ENCODE measurements at regions not wholly inside any gene's neighbourhood (a gene's known extent, or its start where the extent isn't known, plus 50 kb on each side); places are given as distances from the start of the nearest gene placed in this dataset.

DNA sequence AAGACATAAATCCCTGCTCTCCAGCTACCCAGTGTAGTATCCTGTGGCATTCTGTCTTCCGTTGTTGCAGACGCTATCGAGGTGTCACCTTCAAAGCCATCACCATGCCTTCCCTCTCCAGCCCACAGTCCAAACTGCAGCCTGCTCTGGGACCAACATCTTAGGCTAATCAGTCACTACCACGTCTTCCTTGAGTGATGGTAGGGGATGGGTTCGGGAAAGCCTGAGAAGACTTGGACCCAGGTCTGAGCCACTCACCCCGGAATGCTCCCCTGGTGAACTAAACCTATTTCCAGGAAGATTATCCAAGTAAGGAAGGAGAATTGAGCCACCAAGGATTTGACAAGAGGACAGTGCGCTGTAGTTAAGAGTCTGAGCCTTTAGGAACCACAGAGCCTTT lies 52.9 kb upstream of the IRX1 start:
- Histone ChIP-seq H3K9me3 (ENCODE audit: control insufficient read depth, insufficient read depth, low read length) (no peaks in the 10 kb centered on the region), H3K4me1 (ENCODE audit: control insufficient read depth, insufficient read depth, low read length) (no peaks in the 10 kb centered on the region), H3K27ac (ENCODE audit: low read length) (no peak overlapping the region), H3K36me3 (ENCODE audit: control insufficient read depth, insufficient read depth, low read length) (no peaks in the 10 kb centered on the region), H3K27me3 (ENCODE audit: control insufficient read depth, insufficient read depth, low read length) (no peaks in the 10 kb centered on the region), H3K4me3 (ENCODE audit: low read length) (no peak overlapping the region)
- no peak for DNase-seq (ENCODE audit: low read depth, low spot score)
- WGBS (ENCODE audit: insufficient coverage, insufficient read length) = no CpG with 5 or more reads among the region's 7 CpGs

DNA sequence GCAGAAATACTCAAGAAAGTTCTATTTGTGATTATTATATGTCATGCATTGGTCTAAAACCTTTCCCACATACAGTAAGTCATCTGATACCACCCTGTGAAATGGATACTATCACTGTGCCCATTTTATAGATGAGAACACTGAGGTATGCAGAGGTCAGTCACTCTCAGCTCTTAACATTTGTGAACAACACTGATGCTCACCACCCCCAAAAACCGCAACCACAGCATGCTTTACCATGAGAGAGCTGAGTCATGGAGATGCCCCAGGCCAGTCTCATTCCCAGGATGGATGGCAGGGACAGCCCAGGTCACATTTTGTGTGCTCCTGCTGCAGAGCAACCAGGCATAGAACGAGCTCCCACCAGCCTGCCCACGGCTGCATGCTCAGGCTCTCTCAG lies 53.5 kb upstream of the IRX1 start:
- no peak overlapping the region for H3K4me3 ChIP-seq (ENCODE audit: low read length)
- no CpG with 5 or more reads among the region's 3 CpGs for WGBS (ENCODE audit: insufficient coverage, insufficient read length)
- no peak for DNase-seq (ENCODE audit: low read depth, low spot score)
- no peaks in the 10 kb centered on the region for H3K9me3 ChIP-seq (ENCODE audit: control insufficient read depth, insufficient read depth, low read length)
- no peaks in the 10 kb centered on the region for H3K27me3 ChIP-seq (ENCODE audit: control insufficient read depth, insufficient read depth, low read length)
- no peaks in the 10 kb centered on the region for H3K4me1 ChIP-seq (ENCODE audit: control insufficient read depth, insufficient read depth, low read length)
- H3K27ac ChIP-seq (ENCODE audit: low read length) = no peak overlapping the region
- no peaks in the 10 kb centered on the region for H3K36me3 ChIP-seq (ENCODE audit: control insufficient read depth, insufficient read depth, low read length)

DNA sequence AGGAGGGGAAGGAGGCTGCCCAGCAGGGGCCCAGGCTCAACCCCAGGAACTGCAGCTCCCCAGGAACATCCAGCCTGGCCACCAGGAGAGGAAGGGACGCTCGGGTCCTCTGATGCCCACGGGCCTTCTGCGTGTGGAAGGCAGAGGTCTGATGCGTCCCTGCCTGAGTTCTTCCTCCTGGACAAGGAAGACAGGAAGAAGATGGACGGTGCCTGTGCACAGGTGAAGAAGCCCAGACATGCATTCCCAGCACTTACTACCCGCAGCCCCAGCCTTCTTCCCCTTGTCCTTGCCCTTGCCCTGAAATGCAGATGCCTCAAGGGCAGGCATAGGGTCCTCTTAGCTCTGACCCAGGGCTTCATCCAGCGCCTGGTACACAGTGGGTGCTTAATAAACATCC lies 56.7 kb upstream of the IRX1 start:
- WGBS (ENCODE audit: insufficient coverage, insufficient read length) = no CpG with 5 or more reads among the region's 8 CpGs
- H3K27me3 ChIP-seq (ENCODE audit: control insufficient read depth, insufficient read depth, low read length) = no peaks in the 10 kb centered on the region

DNA sequence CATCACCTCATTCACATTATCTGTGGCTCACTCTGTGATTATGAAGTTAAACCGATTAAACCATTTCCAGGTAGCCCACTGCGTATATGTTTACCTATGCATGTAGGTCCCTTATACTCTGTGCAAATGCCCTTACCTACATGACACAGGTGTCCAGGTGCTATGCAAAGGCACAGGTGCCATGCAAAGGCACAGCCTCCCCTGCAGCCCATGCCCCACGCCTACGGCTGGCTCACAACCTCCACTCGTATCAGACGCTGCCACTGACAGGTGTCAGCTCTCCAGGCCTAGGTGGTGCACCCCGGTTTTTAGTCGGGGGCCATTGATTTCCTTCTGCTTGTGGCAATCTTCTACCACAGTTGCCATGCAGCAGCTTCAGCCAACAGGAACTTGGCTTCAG lies 57.7 kb upstream of the IRX1 start:
- Histone ChIP-seq H3K36me3 (ENCODE audit: control insufficient read depth, insufficient read depth, low read length) (no peaks in the 10 kb centered on the region), H3K4me1 (ENCODE audit: control insufficient read depth, insufficient read depth, low read length) (no peaks in the 10 kb centered on the region), H3K27ac (ENCODE audit: low read length) (no peak overlapping the region), H3K4me3 (ENCODE audit: low read length) (no peak overlapping the region), H3K27me3 (ENCODE audit: control insufficient read depth, insufficient read depth, low read length) (no peaks in the 10 kb centered on the region), H3K9me3 (ENCODE audit: control insufficient read depth, insufficient read depth, low read length) (no peaks in the 10 kb centered on the region)
- no peak for DNase-seq (ENCODE audit: low read depth, low spot score)
- WGBS (ENCODE audit: insufficient coverage, insufficient read length) = no CpG with 5 or more reads among the region's 8 CpGs

More for the DNA sequence above, 56.7 kb upstream of the IRX1 start:
- H3K4me3 ChIP-seq (ENCODE audit: low read length) = no peak overlapping the region
- no peak overlapping the region for H3K27ac ChIP-seq (ENCODE audit: low read length)
- no peak for DNase-seq (ENCODE audit: low read depth, low spot score)
- no peaks in the 10 kb centered on the region for H3K36me3 ChIP-seq (ENCODE audit: control insufficient read depth, insufficient read depth, low read length)
- no peaks in the 10 kb centered on the region for H3K9me3 ChIP-seq (ENCODE audit: control insufficient read depth, insufficient read depth, low read length)
- no peaks in the 10 kb centered on the region for H3K4me1 ChIP-seq (ENCODE audit: control insufficient read depth, insufficient read depth, low read length)

DNA sequence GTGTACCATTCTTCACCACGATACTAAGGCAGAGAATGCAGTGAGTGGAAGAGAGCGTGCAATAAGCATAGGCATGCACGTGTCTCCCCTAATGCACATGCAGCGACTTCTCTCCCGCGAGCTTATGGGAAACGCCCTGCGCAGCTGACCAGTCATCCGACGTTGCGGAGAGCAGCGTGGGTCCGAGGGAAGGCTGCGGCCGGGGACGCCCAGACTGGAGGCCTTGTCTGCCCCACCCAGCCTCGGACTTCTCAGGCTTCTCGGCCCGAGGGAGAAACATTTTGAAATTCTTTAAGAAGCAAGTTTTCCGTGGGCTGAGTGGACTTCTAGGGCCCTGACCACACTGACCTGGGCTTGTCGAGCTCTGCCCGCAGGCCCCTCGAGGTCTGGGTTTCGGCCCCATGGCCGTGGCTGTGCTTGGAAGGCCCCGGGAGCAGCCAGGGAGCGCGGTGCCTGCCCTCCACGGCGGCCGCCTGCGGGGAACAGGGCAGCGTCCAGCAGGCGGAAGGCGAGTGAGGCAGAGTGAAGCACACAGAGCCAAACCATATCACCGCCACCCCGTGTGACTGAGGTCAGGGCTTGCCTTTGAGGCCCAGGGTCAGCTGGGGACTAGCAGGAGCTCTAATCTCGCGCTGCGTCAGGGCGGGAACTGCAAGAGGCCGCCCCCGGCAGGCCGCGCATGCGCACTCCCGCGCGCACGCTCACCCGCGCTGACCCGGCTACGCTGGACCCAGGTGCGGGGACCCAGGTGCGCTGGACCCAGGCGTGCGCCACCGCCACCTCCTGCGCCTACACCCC lies 60.0 kb upstream of the IRX1 start:
- Histone ChIP-seq H3K27me3 (ENCODE audit: control insufficient read depth, insufficient read depth, low read length) (no peaks in the 10 kb centered on the region), H3K36me3 (ENCODE audit: control insufficient read depth, insufficient read depth, low read length) (no peaks in the 10 kb centered on the region), H3K27ac (ENCODE audit: low read length) (no peak overlapping the region), H3K4me1 (ENCODE audit: control insufficient read depth, insufficient read depth, low read length) (peaks cover 3% of the 10 kb centered on the region; the same call in 1 of the 2 replicates), H3K4me3 (ENCODE audit: low read length) (no peak overlapping the region), H3K9me3 (ENCODE audit: control insufficient read depth, insufficient read depth, low read length) (no peaks in the 10 kb centered on the region)
- DNase-seq (ENCODE audit: low read depth, low spot score) = no peak
- WGBS (ENCODE audit: insufficient coverage, insufficient read length) = no CpG with 5 or more reads among the region's 60 CpGs

DNA sequence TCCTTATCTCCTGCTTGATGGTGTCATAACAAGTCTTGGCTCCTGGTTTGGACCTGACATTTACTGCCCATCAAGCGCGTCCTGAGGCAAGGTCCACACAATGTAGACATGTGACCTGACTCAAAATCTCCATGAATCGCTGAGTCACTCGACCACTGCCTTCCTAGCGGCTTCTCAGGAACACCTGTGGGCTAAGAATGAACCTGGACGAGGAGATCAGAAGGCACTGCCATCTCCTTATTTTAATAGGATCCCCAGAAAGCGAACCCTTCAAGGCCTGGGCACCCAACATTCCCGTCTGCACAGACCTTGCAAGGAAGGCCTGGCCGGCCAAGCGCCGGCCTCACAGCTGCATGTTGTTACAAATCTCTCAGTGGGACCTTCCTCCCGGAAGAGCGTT lies 60.6 kb upstream of the IRX1 start:
- Histone ChIP-seq H3K4me3 (ENCODE audit: low read length) (no peak overlapping the region), H3K9me3 (ENCODE audit: control insufficient read depth, insufficient read depth, low read length) (no peaks in the 10 kb centered on the region)
- no peak for DNase-seq (ENCODE audit: low read depth, low spot score)

DNA sequence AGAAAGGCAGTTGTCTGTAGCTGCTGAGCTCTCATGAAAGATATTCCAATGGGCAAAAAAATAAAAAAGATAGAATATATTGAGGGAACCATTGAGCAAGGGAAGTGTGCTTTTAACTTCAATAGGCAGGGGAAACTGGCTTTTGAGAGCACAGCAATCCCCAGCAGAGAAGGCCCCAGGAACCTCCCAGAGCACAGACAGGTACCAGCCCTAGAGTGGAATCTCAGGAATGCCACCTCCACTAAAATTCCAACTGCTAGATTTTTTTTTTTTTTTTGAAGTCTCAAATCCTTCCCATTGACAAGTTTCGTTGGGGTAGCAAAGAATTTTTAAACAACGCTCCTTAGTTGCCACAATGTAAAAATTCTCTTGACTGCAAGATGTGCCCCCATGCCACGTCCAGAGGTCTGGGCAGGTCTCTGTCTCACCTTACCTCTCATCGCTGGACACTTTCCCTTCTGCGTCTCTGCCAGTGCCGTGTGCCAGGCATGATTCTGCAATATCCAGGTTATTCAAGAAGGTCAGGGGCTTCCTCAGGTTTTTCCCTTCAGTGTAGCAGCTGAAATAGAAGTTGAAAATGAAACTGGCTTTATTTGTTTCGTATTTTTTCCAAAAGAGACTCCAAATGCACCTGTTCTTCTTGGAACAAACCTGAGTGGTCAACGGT lies 64.2 kb upstream of the IRX1 start:
- Histone ChIP-seq H3K27ac (ENCODE audit: low read length) (no peak overlapping the region), H3K27me3 (ENCODE audit: control insufficient read depth, insufficient read depth, low read length) (no peaks in the 10 kb centered on the region), H3K4me1 (ENCODE audit: control insufficient read depth, insufficient read depth, low read length) (peaks cover 5% of the 10 kb centered on the region; the same call in 1 of the 2 replicates), H3K36me3 (ENCODE audit: control insufficient read depth, insufficient read depth, low read length) (no peaks in the 10 kb centered on the region), H3K4me3 (ENCODE audit: low read length) (no peak overlapping the region), H3K9me3 (ENCODE audit: control insufficient read depth, insufficient read depth, low read length) (no peaks in the 10 kb centered on the region)
- no CpG with 5 or more reads among the region's 8 CpGs for WGBS (ENCODE audit: insufficient coverage, insufficient read length)
- DNase-seq (ENCODE audit: low read depth, low spot score) = peak; percentile 35

More for the DNA sequence above, 60.6 kb upstream of the IRX1 start:
- H3K27ac ChIP-seq (ENCODE audit: low read length) = no peak overlapping the region
- no CpG with 5 or more reads among the region's 13 CpGs for WGBS (ENCODE audit: insufficient coverage, insufficient read length)
- H3K27me3 ChIP-seq (ENCODE audit: control insufficient read depth, insufficient read depth, low read length) = no peaks in the 10 kb centered on the region
- peaks cover 5% of the 10 kb centered on the region; the same call in 1 of the 2 replicates for H3K4me1 ChIP-seq (ENCODE audit: control insufficient read depth, insufficient read depth, low read length)
- no peaks in the 10 kb centered on the region for H3K36me3 ChIP-seq (ENCODE audit: control insufficient read depth, insufficient read depth, low read length)

DNA sequence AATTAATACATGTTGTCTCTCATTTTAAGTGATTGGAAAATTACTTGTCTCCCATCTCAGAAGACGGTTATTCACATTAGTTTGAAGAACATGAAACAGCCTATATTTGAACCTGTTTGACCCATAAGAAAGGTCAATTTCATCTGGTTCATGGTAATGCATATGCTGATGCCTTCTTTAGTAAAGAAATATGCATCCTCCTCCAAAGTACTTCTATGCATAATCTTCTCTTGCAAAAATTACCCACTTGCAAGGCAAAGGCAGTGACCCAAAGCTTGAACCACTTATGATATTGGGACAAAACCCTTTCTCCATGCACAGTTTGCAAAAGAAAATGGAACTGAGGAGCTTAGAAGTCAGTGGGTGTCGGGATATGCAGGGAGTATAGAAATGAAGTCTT lies 65.4 kb upstream of the IRX1 start:
- Histone ChIP-seq H3K27ac (ENCODE audit: low read length) (no peak overlapping the region), H3K4me3 (ENCODE audit: low read length) (no peak overlapping the region), H3K27me3 (ENCODE audit: control insufficient read depth, insufficient read depth, low read length) (no peaks in the 10 kb centered on the region), H3K4me1 (ENCODE audit: control insufficient read depth, insufficient read depth, low read length) (peaks cover 5% of the 10 kb centered on the region; the same call in 1 of the 2 replicates), H3K36me3 (ENCODE audit: control insufficient read depth, insufficient read depth, low read length) (no peaks in the 10 kb centered on the region), H3K9me3 (ENCODE audit: control insufficient read depth, insufficient read depth, low read length) (no peaks in the 10 kb centered on the region)
- no CpG with 5 or more reads among the region's 2 CpGs for WGBS (ENCODE audit: insufficient coverage, insufficient read length)
- no peak for DNase-seq (ENCODE audit: low read depth, low spot score)

DNA sequence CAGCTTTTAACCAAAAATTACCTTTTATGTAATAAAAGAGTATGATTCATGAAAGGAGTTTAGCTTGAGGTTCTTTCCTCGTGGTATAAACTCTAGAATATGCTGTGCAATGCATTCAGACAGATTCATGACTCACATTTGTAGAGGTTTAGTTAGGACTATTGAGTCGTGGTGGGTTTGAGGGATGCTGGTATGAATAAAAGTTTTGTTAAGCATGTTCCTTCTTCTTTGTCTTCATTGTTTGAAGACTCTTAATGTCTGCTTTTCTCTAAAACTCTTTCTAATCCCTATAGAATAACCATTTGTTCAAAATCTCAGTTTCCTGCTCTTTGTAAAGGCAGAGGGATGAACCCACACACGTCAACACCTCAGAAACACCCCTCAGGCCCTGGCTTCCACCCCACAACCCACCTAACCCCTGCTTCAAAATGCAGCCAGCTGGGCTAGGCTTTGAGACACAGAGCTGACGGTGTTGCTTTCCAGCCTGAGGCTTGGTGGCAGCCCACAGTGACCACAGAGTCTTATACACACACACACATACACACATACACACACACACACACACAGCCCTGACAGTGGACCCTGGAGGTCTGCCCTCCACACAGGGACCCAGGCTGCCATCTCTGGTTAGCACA lies 69.0 kb upstream of the IRX1 start:
- Histone ChIP-seq H3K27ac (ENCODE audit: low read length) (no peak overlapping the region), H3K4me1 (ENCODE audit: control insufficient read depth, insufficient read depth, low read length) (peaks cover 4% of the 10 kb centered on the region; the same call in 1 of the 2 replicates), H3K36me3 (ENCODE audit: control insufficient read depth, insufficient read depth, low read length) (no peaks in the 10 kb centered on the region), H3K4me3 (ENCODE audit: low read length) (no peak overlapping the region), H3K27me3 (ENCODE audit: control insufficient read depth, insufficient read depth, low read length) (no peaks in the 10 kb centered on the region), H3K9me3 (ENCODE audit: control insufficient read depth, insufficient read depth, low read length) (no peaks in the 10 kb centered on the region)
- WGBS (ENCODE audit: insufficient coverage, insufficient read length) = no CpG with 5 or more reads among the region's 4 CpGs
- DNase-seq (ENCODE audit: low read depth, low spot score) = no peak

DNA sequence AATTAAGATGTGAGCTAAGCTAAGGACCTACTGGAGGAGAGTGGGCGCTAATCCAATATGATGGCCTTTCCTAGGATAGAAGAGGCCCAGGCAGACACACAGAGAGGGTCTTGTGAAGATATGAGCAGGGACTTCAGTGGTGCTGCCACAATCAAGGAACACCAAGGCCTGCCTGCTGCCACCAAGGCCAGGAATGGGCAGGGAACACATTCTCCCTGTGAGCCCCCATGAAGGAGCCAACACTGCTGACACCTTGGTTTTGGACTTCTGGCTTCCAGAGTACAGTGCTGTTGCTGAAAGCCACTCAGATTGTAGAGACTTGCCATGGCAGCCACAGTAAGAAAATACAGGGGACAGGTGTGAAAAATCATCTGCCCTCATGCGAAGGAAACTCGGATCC lies 73.1 kb upstream of the IRX1 start:
- WGBS (ENCODE audit: insufficient coverage, insufficient read length) = no CpG with 5 or more reads among the region's 3 CpGs
- H3K27me3 ChIP-seq (ENCODE audit: control insufficient read depth, insufficient read depth, low read length) = no peaks in the 10 kb centered on the region
- no peak for DNase-seq (ENCODE audit: low read depth, low spot score)
- H3K36me3 ChIP-seq (ENCODE audit: control insufficient read depth, insufficient read depth, low read length) = no peaks in the 10 kb centered on the region
- H3K4me1 ChIP-seq (ENCODE audit: control insufficient read depth, insufficient read depth, low read length) = 0 out of 2 replicates have a peak, but pooled peaks cover 2% of the 10 kb centered on the region
- H3K27ac ChIP-seq (ENCODE audit: low read length) = no peak overlapping the region
- no peak overlapping the region for H3K4me3 ChIP-seq (ENCODE audit: low read length)
- no peaks in the 10 kb centered on the region for H3K9me3 ChIP-seq (ENCODE audit: control insufficient read depth, insufficient read depth, low read length)

Data from iPS DF 6.9 (cell line).